ENCODE measurements at regions not wholly inside any gene's neighbourhood (a gene's known extent, or its start where the extent isn't known, plus 50 kb on each side); places are given as distances from the start of the nearest gene placed in this dataset.

DNA sequence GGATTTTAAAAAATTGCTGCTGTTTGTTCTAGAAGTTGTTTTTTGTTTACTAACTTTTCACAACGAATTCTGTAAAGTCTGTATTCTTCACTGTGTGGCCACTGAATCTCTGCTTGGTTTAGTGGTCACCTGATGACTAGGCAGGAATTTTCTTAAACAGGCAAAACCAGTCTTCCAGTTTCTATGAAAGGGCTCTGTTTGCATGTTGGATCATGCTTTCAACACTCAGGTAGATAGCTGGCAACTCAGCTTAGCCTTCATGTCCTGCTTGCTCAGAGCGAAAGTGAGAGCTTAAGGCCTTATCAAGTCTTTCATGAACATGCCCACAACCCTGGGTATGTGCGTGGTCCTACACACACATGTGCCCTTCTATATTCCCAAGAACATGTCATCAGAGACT is 52.4 kb upstream of the CCDC190 start:
- H3K4me1 Mint-ChIP-seq (ENCODE audit: unreplicated experiment) = no peaks in the 10 kb centered on the region
- H3K36me3 Mint-ChIP-seq (ENCODE audit: low read depth, unreplicated experiment) = peaks cover 4% of the 10 kb centered on the region
- peaks cover 5% of the 10 kb centered on the region for H3K9me3 Mint-ChIP-seq (ENCODE audit: unreplicated experiment)
- H3K4me3 Mint-ChIP-seq (ENCODE audit: unreplicated experiment) = no peak overlapping the region
- no peaks in the 10 kb centered on the region for H3K27me3 Mint-ChIP-seq (ENCODE audit: unreplicated experiment)
- TF ChIP-seq, protein P1, sequence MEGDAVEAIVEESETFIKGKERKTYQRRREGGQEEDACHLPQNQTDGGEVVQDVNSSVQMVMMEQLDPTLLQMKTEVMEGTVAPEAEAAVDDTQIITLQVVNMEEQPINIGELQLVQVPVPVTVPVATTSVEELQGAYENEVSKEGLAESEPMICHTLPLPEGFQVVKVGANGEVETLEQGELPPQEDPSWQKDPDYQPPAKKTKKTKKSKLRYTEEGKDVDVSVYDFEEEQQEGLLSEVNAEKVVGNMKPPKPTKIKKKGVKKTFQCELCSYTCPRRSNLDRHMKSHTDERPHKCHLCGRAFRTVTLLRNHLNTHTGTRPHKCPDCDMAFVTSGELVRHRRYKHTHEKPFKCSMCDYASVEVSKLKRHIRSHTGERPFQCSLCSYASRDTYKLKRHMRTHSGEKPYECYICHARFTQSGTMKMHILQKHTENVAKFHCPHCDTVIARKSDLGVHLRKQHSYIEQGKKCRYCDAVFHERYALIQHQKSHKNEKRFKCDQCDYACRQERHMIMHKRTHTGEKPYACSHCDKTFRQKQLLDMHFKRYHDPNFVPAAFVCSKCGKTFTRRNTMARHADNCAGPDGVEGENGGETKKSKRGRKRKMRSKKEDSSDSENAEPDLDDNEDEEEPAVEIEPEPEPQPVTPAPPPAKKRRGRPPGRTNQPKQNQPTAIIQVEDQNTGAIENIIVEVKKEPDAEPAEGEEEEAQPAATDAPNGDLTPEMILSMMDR (IDR thresholded peaks at IDR 0.05; ENCODE audit: unreplicated experiment) = no peak
- H3K27ac Mint-ChIP-seq (ENCODE audit: unreplicated experiment) = no peak overlapping the region
- DNase-seq (ENCODE audit: low spot score) = no peak

DNA sequence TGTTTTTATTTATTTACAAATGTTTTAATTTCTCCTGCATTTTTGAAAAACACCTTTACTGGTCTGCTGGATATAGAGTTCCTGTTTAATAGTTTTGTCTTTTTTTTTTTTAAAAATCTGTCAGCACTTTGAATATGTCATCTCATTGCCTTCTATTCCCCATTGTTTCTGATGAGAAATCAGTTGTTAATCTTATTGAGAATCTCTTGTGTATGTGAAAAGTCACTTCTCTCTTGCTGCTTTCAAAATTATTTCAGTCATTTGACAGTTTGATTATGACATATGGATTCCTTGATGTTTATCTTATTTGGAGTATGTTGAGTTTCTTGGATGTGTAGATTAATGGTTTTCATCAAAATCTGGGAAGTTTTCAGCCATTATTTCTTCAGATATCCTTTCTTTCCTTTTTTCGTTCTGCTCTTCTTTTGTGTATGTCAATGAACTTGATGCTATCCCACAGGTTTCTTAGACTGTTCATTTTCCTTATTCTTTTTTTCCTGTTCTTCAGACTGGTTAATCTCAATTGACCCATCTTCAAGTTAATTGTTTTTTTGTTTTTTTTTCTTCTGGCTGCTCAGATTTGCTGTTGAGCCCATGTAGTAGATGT is 51.2 kb upstream of the CCDC190 start:
- no peak for DNase-seq (ENCODE audit: low spot score)
- Mint-ChIP-seq H3K27ac (ENCODE audit: unreplicated experiment) (no peak overlapping the region), H3K36me3 (ENCODE audit: low read depth, unreplicated experiment) (peaks cover 4% of the 10 kb centered on the region), H3K4me1 (ENCODE audit: unreplicated experiment) (no peaks in the 10 kb centered on the region), H3K27me3 (ENCODE audit: unreplicated experiment) (no peaks in the 10 kb centered on the region), H3K9me3 (ENCODE audit: unreplicated experiment) (peaks cover 5% of the 10 kb centered on the region), H3K4me3 (ENCODE audit: unreplicated experiment) (no peak overlapping the region)
- TF ChIP-seq, protein P1 (IDR thresholded peaks at IDR 0.05; ENCODE audit: unreplicated experiment) = no peak
